ENCODE measurements at regions not wholly inside any gene's neighbourhood (a gene's known extent, or its start where the extent isn't known, plus 50 kb on each side); places are given as distances from the start of the nearest gene placed in this dataset.
"Not testable (repeated sequence)": the region's sequence is repeated elsewhere in the genome, so short reads cannot be mapped to it uniquely, and the experiment has no call there.

- H3K4me3 ChIP-seq = no peak overlapping the region
- H3K36me3 ChIP-seq (ENCODE audit: insufficient read depth, low read length) = no peaks in the 10 kb centered on the region
- no peak overlapping the region for H3K9ac ChIP-seq (ENCODE audit: insufficient read length)
- H3K27ac ChIP-seq = no peak overlapping the region
- H3K9me3 ChIP-seq (ENCODE audit: low read depth, low read length) = no peaks in the 10 kb centered on the region
- TF ChIP-seq FOXP2 (optimal IDR thresholded peaks at IDR 0.05; ENCODE audit: control extremely low read depth, extremely low read length, insufficient read depth) = no peak
- no peak for TF ChIP-seq POLR2AphosphoS5 (IDR thresholded peaks at IDR 0.05; ENCODE audit: borderline replicate concordance, low read depth, low read length)
- no peak for TF ChIP-seq EZH2 (IDR thresholded peaks at IDR 0.05)
- DNase-seq (ENCODE audit: low read depth, low spot score) = no peak
Measured at GRCh38 chr2:56807861-56808260, 624.1 kb downstream of the CCDC85A start.

GRCh38 chr2:56811401-56811800 lies 627.6 kb downstream of the CCDC85A start:
- no peak for TF ChIP-seq POLR2AphosphoS5 (IDR thresholded peaks at IDR 0.05; ENCODE audit: borderline replicate concordance, low read depth, low read length)
- no peak for TF ChIP-seq EZH2 (IDR thresholded peaks at IDR 0.05)
- TF ChIP-seq FOXP2 (optimal IDR thresholded peaks at IDR 0.05; ENCODE audit: control extremely low read depth, extremely low read length, insufficient read depth) = no peak
- no peaks in the 10 kb centered on the region for H3K36me3 ChIP-seq (ENCODE audit: insufficient read depth, low read length)
- no peak overlapping the region for H3K27ac ChIP-seq
- H3K9ac ChIP-seq (ENCODE audit: insufficient read length) = no peak overlapping the region
- no peak for DNase-seq (ENCODE audit: low read depth, low spot score)
- no peak overlapping the region for H3K4me3 ChIP-seq
- H3K9me3 ChIP-seq (ENCODE audit: low read depth, low read length) = no peaks in the 10 kb centered on the region

DNA sequence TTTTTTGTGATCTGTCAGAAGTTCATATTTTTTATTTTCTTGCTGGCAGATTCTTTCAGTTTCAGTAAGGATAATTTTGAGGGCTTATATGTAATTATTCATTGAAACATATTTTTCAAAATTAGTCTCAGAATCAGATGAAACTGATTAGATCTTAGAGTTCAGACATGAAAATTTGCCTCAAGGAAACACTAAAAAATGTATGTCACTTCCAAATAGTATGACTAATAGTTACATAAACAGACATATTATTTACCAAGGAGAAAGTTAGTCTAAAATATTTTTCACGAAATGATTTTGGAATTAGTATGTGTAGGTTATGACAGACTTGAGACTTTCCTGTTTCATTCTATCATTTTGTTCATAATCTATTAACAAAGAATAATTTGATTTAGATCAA lies 628.6 kb downstream of the CCDC85A start:
- H3K4me3 ChIP-seq = no peak overlapping the region
- no peak overlapping the region for H3K9ac ChIP-seq (ENCODE audit: insufficient read length)
- no peaks in the 10 kb centered on the region for H3K9me3 ChIP-seq (ENCODE audit: low read depth, low read length)
- TF ChIP-seq EZH2 (IDR thresholded peaks at IDR 0.05) = no peak
- TF ChIP-seq FOXP2 (optimal IDR thresholded peaks at IDR 0.05; ENCODE audit: control extremely low read depth, extremely low read length, insufficient read depth) = no peak
- TF ChIP-seq POLR2AphosphoS5 (IDR thresholded peaks at IDR 0.05; ENCODE audit: borderline replicate concordance, low read depth, low read length) = no peak
- no peak for DNase-seq (ENCODE audit: low read depth, low spot score)
- no peak overlapping the region for H3K27ac ChIP-seq
- H3K36me3 ChIP-seq (ENCODE audit: insufficient read depth, low read length) = no peaks in the 10 kb centered on the region

- Histone ChIP-seq H3K9me3 (ENCODE audit: low read depth, low read length) (no peaks in the 10 kb centered on the region), H3K9ac (ENCODE audit: insufficient read length) (no peak overlapping the region), H3K4me3 (no peak overlapping the region), H3K36me3 (ENCODE audit: insufficient read depth, low read length) (no peaks in the 10 kb centered on the region), H3K27ac (no peak overlapping the region)
- no peak for DNase-seq (ENCODE audit: low read depth, low spot score)
- TF ChIP-seq FOXP2 (optimal IDR thresholded peaks at IDR 0.05; ENCODE audit: control extremely low read depth, extremely low read length, insufficient read depth) (no peak), POLR2AphosphoS5 (IDR thresholded peaks at IDR 0.05; ENCODE audit: borderline replicate concordance, low read depth, low read length) (no peak), EZH2 (IDR thresholded peaks at IDR 0.05) (no peak)
Measured at GRCh38 chr2:56813490-56813889, 629.7 kb downstream of the CCDC85A start.

- no peak overlapping the region for H3K27ac ChIP-seq
- no peaks in the 10 kb centered on the region for H3K9me3 ChIP-seq (ENCODE audit: low read depth, low read length)
- no peak for DNase-seq (ENCODE audit: low read depth, low spot score)
- TF ChIP-seq EZH2 (IDR thresholded peaks at IDR 0.05) (no peak), FOXP2 (optimal IDR thresholded peaks at IDR 0.05; ENCODE audit: control extremely low read depth, extremely low read length, insufficient read depth) (no peak), POLR2AphosphoS5 (IDR thresholded peaks at IDR 0.05; ENCODE audit: borderline replicate concordance, low read depth, low read length) (no peak)
- H3K4me3 ChIP-seq = no peak overlapping the region
- H3K9ac ChIP-seq (ENCODE audit: insufficient read length) = no peak overlapping the region
- no peaks in the 10 kb centered on the region for H3K36me3 ChIP-seq (ENCODE audit: insufficient read depth, low read length)
Measured at GRCh38 chr2:56816666-56817065, 632.9 kb downstream of the CCDC85A start.

GRCh38 chr2:56831780-56832179 lies 648.0 kb downstream of the CCDC85A start:
- no peak for DNase-seq (ENCODE audit: low read depth, low spot score)
- no peak overlapping the region for H3K9ac ChIP-seq (ENCODE audit: insufficient read length)
- H3K36me3 ChIP-seq (ENCODE audit: insufficient read depth, low read length) = no peaks in the 10 kb centered on the region
- no peak overlapping the region for H3K4me3 ChIP-seq
- no peak for TF ChIP-seq FOXP2 (optimal IDR thresholded peaks at IDR 0.05; ENCODE audit: control extremely low read depth, extremely low read length, insufficient read depth)
- TF ChIP-seq POLR2AphosphoS5 (IDR thresholded peaks at IDR 0.05; ENCODE audit: borderline replicate concordance, low read depth, low read length) = no peak
- no peak for TF ChIP-seq EZH2 (IDR thresholded peaks at IDR 0.05)
- no peaks in the 10 kb centered on the region for H3K9me3 ChIP-seq (ENCODE audit: low read depth, low read length)
- no peak overlapping the region for H3K27ac ChIP-seq

DNA sequence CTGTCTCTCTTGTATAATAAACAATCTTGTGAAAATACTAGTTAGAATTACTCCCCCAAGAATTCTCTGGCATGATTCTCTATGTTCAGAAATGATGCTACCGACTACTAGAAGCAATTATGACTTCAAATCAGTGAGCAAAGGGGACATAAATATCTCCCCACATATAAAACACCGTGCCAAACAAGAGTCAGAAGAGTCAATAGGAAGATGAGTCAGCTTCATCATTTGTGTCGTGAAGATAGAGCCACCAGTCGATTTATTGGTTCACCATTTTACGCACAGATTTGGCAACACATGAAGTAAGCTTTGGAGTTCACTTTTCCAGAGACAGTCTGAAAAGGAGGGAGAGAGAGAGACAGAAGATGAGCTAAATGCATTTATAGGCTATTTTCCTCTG lies 650.9 kb downstream of the CCDC85A start:
- no peaks in the 10 kb centered on the region for H3K36me3 ChIP-seq (ENCODE audit: insufficient read depth, low read length)
- no peak overlapping the region for H3K9ac ChIP-seq (ENCODE audit: insufficient read length)
- H3K4me3 ChIP-seq = no peak overlapping the region
- no peaks in the 10 kb centered on the region for H3K9me3 ChIP-seq (ENCODE audit: low read depth, low read length)
- H3K27ac ChIP-seq = no peak overlapping the region
- TF ChIP-seq FOXP2 (optimal IDR thresholded peaks at IDR 0.05; ENCODE audit: control extremely low read depth, extremely low read length, insufficient read depth) (no peak), EZH2 (IDR thresholded peaks at IDR 0.05) (no peak), POLR2AphosphoS5 (IDR thresholded peaks at IDR 0.05; ENCODE audit: borderline replicate concordance, low read depth, low read length) (no peak)
- no peak for DNase-seq (ENCODE audit: low read depth, low spot score)

DNA sequence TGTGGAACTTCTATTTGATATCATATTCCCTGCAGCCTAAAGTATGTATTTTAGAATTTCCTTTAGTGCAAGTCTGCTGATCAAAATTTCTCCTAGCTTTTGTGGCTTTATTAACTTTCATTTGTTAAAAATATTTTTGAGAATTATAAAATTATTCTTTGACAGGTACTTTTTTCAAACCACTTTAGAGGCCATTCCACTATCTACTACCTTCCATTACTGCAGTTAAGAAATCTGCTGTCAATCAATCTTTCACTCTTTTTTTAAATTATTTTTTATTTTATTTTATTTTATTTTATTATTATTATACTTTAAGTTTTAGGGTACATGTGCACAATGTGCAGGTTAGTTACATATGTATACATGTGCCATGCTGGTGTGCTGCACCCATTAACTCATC lies 656.2 kb downstream of the CCDC85A start:
- not testable (repeated sequence) for H3K9ac ChIP-seq (ENCODE audit: insufficient read length); H3K9me3 ChIP-seq (ENCODE audit: low read depth, low read length)

GRCh38 chr2:56860991-56861390 lies 677.2 kb downstream of the CCDC85A start:
- Histone ChIP-seq H3K4me3 (no peak overlapping the region), H3K27ac (no peak overlapping the region), H3K9ac (ENCODE audit: insufficient read length) (no peak overlapping the region), H3K36me3 (ENCODE audit: insufficient read depth, low read length) (no peaks in the 10 kb centered on the region), H3K9me3 (ENCODE audit: low read depth, low read length) (no peaks in the 10 kb centered on the region)
- no peak for TF ChIP-seq FOXP2 (optimal IDR thresholded peaks at IDR 0.05; ENCODE audit: control extremely low read depth, extremely low read length, insufficient read depth)
- DNase-seq (ENCODE audit: low read depth, low spot score) = no peak

More for the DNA sequence above, 656.2 kb downstream of the CCDC85A start:
- not testable (repeated sequence) for H3K36me3 ChIP-seq (ENCODE audit: insufficient read depth, low read length); H3K27ac ChIP-seq; DNase-seq (ENCODE audit: low read depth, low spot score); H3K4me3 ChIP-seq
